ENCODE measurements at regions not wholly inside any gene's neighbourhood (a gene's known extent, or its start where the extent isn't known, plus 50 kb on each side); places are given as distances from the start of the nearest gene placed in this dataset.

DNA sequence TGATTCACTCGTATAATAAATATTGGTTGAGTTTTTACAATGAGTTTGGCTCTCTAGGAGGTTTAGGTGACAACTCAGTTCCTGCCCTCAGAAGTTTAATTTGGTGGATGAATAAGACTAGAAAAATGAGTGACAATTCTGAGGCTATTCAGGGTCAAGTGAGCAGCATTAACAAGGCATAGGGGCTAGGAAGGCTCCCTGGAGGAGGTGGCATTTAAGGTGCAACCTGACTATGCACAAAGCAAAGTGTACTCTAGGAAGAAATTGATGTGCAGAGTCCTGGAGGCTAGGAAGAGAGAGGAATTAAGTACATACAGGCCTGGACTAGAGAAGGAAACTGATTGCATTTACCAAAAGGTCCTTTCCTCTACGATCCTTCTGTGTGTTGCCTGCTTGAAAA is 440.3 kb downstream of the MED13L start:
- H3K9me2 ChIP-seq (ENCODE audit: low read depth, low read length) = no peaks in the 10 kb centered on the region
- H3K27me3 ChIP-seq (ENCODE audit: insufficient read depth, low read length) = peaks cover under 1% of the 10 kb centered on the region; the same call in 1 of the 2 replicates
- H3K4me3 ChIP-seq (ENCODE audit: low read depth, low read length, poor library complexity, severe bottlenecking) = no peak overlapping the region
- H3K36me3 ChIP-seq (ENCODE audit: insufficient read depth, low read length) = no peaks in the 10 kb centered on the region
- H4K20me1 ChIP-seq (ENCODE audit: insufficient read depth, low read length) = no peaks in the 10 kb centered on the region
- H3K27ac ChIP-seq (ENCODE audit: low read depth, low read length, poor library complexity, severe bottlenecking) = no peak overlapping the region
- H3K4me2 ChIP-seq (ENCODE audit: low read length) = no peak overlapping the region
- no peaks in the 10 kb centered on the region for H3F3A ChIP-seq (ENCODE audit: insufficient read depth, low read length)
- no peak overlapping the region for H3K9ac ChIP-seq (ENCODE audit: low read length)
- no peaks in the 10 kb centered on the region for H3K4me1 ChIP-seq (ENCODE audit: insufficient read depth, low read length, severe bottlenecking)
- no peak overlapping the region for H2AFZ ChIP-seq (ENCODE audit: low read length)
- no peaks in the 10 kb centered on the region for H3K79me2 ChIP-seq (ENCODE audit: insufficient read depth, low read length)
- TF ChIP-seq, protein P1, sequence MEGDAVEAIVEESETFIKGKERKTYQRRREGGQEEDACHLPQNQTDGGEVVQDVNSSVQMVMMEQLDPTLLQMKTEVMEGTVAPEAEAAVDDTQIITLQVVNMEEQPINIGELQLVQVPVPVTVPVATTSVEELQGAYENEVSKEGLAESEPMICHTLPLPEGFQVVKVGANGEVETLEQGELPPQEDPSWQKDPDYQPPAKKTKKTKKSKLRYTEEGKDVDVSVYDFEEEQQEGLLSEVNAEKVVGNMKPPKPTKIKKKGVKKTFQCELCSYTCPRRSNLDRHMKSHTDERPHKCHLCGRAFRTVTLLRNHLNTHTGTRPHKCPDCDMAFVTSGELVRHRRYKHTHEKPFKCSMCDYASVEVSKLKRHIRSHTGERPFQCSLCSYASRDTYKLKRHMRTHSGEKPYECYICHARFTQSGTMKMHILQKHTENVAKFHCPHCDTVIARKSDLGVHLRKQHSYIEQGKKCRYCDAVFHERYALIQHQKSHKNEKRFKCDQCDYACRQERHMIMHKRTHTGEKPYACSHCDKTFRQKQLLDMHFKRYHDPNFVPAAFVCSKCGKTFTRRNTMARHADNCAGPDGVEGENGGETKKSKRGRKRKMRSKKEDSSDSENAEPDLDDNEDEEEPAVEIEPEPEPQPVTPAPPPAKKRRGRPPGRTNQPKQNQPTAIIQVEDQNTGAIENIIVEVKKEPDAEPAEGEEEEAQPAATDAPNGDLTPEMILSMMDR (IDR thresholded peaks at IDR 0.05; ENCODE audit: low read length) = no peak
- TF ChIP-seq EZH2 (IDR thresholded peaks at IDR 0.05; ENCODE audit: borderline replicate concordance, low read length) = no peak
- H3K9me3 ChIP-seq (ENCODE audit: low read length) = no peaks in the 10 kb centered on the region

DNA sequence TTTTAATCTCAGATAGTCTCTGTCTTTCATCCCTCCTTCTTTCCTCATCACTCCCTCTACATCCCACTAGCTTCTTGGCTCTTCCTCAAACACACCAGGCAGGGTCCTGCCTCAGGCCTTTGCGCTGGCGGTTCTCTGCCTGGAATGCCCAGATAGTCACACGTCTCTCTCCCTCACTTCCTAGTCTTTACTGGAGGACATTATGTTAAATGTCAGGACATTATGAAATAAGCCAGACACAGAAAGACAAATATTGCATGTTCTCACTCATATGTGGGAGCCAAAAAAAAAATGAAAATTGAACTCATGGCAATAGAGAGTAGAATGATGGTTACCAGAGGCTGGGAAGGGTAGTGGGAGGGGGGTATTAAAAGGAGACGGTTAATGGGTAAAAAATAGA is 442.0 kb downstream of the MED13L start:
- Histone ChIP-seq H3K9ac (ENCODE audit: low read length) (no peak overlapping the region), H3K4me1 (ENCODE audit: insufficient read depth, low read length, severe bottlenecking) (no peaks in the 10 kb centered on the region), H3K27me3 (ENCODE audit: insufficient read depth, low read length) (no peaks in the 10 kb centered on the region), H3K9me2 (ENCODE audit: low read depth, low read length) (no peaks in the 10 kb centered on the region), H3K4me3 (ENCODE audit: low read depth, low read length, poor library complexity, severe bottlenecking) (no peak overlapping the region), H3K4me2 (ENCODE audit: low read length) (no peak overlapping the region), H3K9me3 (ENCODE audit: low read length) (no peaks in the 10 kb centered on the region), H3K36me3 (ENCODE audit: insufficient read depth, low read length) (no peaks in the 10 kb centered on the region), H3K79me2 (ENCODE audit: insufficient read depth, low read length) (no peaks in the 10 kb centered on the region), H2AFZ (ENCODE audit: low read length) (no peak overlapping the region), H4K20me1 (ENCODE audit: insufficient read depth, low read length) (no peaks in the 10 kb centered on the region), H3K27ac (ENCODE audit: low read depth, low read length, poor library complexity, severe bottlenecking) (no peak overlapping the region), H3F3A (ENCODE audit: insufficient read depth, low read length) (no peaks in the 10 kb centered on the region)
- TF ChIP-seq, protein P1 (IDR thresholded peaks at IDR 0.05; ENCODE audit: low read length) = no peak
- no peak for TF ChIP-seq EZH2 (IDR thresholded peaks at IDR 0.05; ENCODE audit: borderline replicate concordance, low read length)

DNA sequence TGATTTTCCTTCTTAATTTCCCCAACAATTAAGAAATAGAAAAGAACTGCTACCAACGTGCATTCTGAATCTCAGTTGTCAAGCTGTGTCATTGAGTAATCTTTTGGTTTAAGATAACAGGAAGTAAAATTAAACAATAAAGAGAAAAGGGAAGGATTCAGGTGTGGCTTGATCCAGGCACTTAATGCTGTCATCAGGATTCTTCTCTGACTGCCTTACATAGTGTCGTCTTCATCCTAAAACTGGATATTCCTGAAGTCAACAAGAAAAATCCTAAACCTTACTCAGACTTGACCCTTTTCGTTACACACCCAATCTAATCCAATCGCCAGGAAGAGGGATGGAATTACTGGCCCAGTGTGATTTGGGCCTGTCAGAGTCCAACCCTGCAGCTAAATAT is 443.8 kb downstream of the MED13L start:
- Histone ChIP-seq H3K36me3 (ENCODE audit: insufficient read depth, low read length) (no peaks in the 10 kb centered on the region), H3K4me1 (ENCODE audit: insufficient read depth, low read length, severe bottlenecking) (no peaks in the 10 kb centered on the region), H3K9ac (ENCODE audit: low read length) (no peak overlapping the region), H3K79me2 (ENCODE audit: insufficient read depth, low read length) (no peaks in the 10 kb centered on the region), H3K27me3 (ENCODE audit: insufficient read depth, low read length) (no peaks in the 10 kb centered on the region), H3K4me3 (ENCODE audit: low read depth, low read length, poor library complexity, severe bottlenecking) (no peak overlapping the region), H2AFZ (ENCODE audit: low read length) (no peak overlapping the region), H3K27ac (ENCODE audit: low read depth, low read length, poor library complexity, severe bottlenecking) (no peak overlapping the region), H3K9me3 (ENCODE audit: low read length) (no peaks in the 10 kb centered on the region), H4K20me1 (ENCODE audit: insufficient read depth, low read length) (no peaks in the 10 kb centered on the region), H3K4me2 (ENCODE audit: low read length) (no peak overlapping the region), H3F3A (ENCODE audit: insufficient read depth, low read length) (no peaks in the 10 kb centered on the region), H3K9me2 (ENCODE audit: low read depth, low read length) (no peaks in the 10 kb centered on the region)
- no peak for TF ChIP-seq EZH2 (IDR thresholded peaks at IDR 0.05; ENCODE audit: borderline replicate concordance, low read length)
- TF ChIP-seq, protein P1 (IDR thresholded peaks at IDR 0.05; ENCODE audit: low read length) = no peak

Measured in OCI-LY1 (cell line).